ENCODE measurements at regions not wholly inside any gene's neighbourhood (a gene's known extent, or its start where the extent isn't known, plus 50 kb on each side); places are given as distances from the start of the nearest gene placed in this dataset.
"Not testable (repeated sequence)": the region's sequence is repeated elsewhere in the genome, so short reads cannot be mapped to it uniquely, and the experiment has no call there.

- DNase-seq (ENCODE audit: extremely low read depth in 1 of 2, low read depth in 1 of 2), result not testable (repeated sequence)
Measured at GRCh38 chr10:95137990-95138625, 55.9 kb upstream of the ACSM6 start.

GRCh38 chr10:95134490-95134889, 59.5 kb upstream of the ACSM6 start:
- no peak for DNase-seq (ENCODE audit: extremely low read depth in 1 of 2, low read depth in 1 of 2)

DNA sequence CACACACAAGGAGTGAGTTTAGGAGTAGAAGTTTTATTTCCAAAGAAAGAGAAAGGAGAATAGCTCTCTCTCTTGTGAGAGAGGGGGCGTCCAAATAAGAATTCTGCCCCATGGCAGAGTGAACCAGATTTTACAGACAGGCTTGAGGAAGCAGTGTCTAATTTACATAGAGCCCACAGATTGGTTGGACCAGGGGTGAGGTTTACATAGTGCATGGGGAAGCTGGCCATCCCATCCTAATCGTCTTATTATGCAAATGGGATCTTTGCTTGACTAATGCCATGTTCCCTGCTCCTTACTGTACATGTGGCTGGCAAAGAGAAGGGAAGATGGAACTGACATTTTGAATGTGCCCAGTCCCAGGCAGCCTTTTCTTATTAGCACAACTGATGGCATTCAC, 60.0 kb upstream of the ACSM6 start:
- DNase-seq (ENCODE audit: extremely low read depth in 1 of 2, low read depth in 1 of 2), result no peak

DNA sequence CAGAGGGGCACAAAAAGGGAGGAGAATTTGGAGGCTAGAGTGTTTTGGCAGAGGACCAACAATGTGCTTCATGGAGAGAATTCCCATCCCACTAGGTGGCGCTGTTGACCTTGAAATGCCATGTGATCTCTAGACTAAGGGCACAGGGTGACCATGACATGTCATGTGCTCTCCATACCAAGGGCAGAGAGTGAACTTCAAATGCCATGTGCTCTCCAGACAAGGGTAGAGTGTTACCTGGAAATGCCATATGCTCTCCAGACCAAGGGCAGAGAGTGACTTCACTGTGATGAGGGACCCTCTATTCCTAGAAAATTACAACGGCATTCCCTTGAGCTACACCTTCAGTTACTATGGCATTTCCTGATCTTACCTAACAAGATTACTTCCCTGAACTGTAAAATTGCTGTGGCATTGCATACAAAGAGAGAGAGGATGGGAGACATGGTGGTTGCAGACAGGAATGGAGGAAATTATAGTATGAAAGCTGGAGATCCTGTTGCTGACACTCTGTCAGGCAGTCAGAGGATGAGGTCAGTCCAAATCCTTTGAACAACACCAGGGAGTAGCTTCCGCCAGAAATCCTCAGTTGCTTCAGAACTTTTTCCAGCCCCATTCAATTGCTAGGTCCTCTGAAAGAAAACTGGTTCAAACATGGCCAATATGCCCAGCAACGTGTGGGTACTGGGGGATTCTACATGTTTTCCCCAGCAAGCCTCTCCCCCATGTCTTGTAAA, 60.9 kb upstream of the ACSM6 start:
- DNase-seq (ENCODE audit: extremely low read depth in 1 of 2, low read depth in 1 of 2), result peak; percentile 32 to 43

DNA sequence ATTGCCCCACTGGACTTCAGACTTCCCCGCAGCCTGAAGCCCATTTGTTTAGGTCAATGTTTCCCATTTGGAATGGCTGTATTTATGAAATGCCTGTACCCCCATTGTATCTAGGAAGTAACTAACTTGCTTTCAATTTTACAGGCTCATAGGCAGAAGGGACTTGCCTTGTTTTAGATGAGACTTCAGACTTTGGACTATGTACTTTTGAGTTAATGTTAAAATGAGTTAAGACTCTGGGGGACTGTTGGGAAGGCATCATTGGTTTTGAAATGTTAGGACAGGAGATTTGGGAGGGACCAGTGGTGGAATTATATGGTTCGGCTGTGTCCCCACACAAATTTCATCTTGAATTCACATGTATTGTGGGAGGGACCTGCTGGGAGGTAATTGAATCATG, 61.1 kb upstream of the CYP2C8 start:
- DNase-seq (ENCODE audit: extremely low read depth in 1 of 2, low read depth in 1 of 2), result not testable (repeated sequence)

DNA sequence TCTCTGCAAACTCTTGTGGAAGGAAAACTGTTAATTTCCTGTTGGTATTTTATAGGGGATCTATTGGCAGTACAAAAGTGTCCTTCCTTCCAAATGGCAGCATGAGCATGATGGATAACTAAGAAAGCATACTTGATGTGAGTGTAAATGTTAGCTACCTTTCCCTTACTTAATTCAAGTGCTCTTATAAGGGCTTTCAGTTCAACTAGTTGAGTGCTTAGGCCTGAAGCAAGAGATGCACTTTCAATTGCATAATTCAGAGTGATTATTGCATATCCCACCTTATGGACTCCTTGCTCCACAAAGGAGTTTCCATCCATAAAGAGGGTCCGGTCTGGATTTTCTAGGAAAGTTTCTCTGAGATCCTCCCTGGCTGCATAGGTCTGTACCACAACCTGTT, 56.3 kb upstream of the CYP2C8 start:
- no peak for DNase-seq (ENCODE audit: extremely low read depth in 1 of 2, low read depth in 1 of 2)

- DNase-seq (ENCODE audit: extremely low read depth in 1 of 2, low read depth in 1 of 2), result no peak
Measured at GRCh38 chr10:95122736-95123135, 53.4 kb upstream of the CYP2C8 start.

- no peak for DNase-seq (ENCODE audit: extremely low read depth in 1 of 2, low read depth in 1 of 2)
Measured at GRCh38 chr10:95121904-95122303, 52.6 kb upstream of the CYP2C8 start.

Measured in activated CD8-positive, alpha-beta memory T cell treated with anti-CD3 and anti-CD28 coated beads for 1 hour (primary cell).